GM19351 (cell line): ENCODE measurements at regions not wholly inside any gene's neighbourhood (a gene's known extent, or its start where the extent isn't known, plus 50 kb on each side); places are given as distances from the start of the nearest gene placed in this dataset.

ENCODE experiments used
- ATAC-seq: cut with Tn5 transposase; IDR thresholded peaks from one replicate; pipeline ENCODE4 v1.9.1; 2021; ENCODE audit warnings: mild to moderate bottlenecking, moderate library complexity; ENCODE audit not compliant: unreplicated experiment

- no peak for ATAC-seq
Measured at GRCh38 chr3:139197251-139197650, 146.6 kb upstream of the MRPS22 start.

GRCh38 chr3:139198186-139198585 lies 145.6 kb upstream of the MRPS22 start:
- ATAC-seq = no peak

- ATAC-seq = no peak
Measured at GRCh38 chr3:139198929-139199328, 144.9 kb upstream of the MRPS22 start.

GRCh38 chr3:139199421-139200010 lies 144.3 kb upstream of the MRPS22 start:
- ATAC-seq = no peak

GRCh38 chr3:139201446-139202225 lies 142.2 kb upstream of the MRPS22 start:
- ATAC-seq = no peak

GRCh38 chr3:139202226-139202958 lies 141.4 kb upstream of the MRPS22 start:
- ATAC-seq = peak; percentile 80

GRCh38 chr3:139202959-139203349 lies 140.9 kb upstream of the MRPS22 start:
- ATAC-seq = no peak

- ATAC-seq = no peak
Measured at GRCh38 chr3:139203752-139204151, 140.1 kb upstream of the MRPS22 start.

- ATAC-seq = no peak
Measured at GRCh38 chr3:139204728-139205127, 139.1 kb upstream of the MRPS22 start.

- ATAC-seq = no peak
Measured at GRCh38 chr3:139213936-139214335, 129.9 kb upstream of the MRPS22 start.

GRCh38 chr3:139216958-139217357 lies 126.9 kb upstream of the MRPS22 start:
- no peak for ATAC-seq

GRCh38 chr3:139217633-139218032 lies 126.2 kb upstream of the MRPS22 start:
- ATAC-seq = no peak

- no peak for ATAC-seq
Measured at GRCh38 chr3:139218046-139218445, 125.8 kb upstream of the MRPS22 start.

- ATAC-seq = no peak
Measured at GRCh38 chr3:139219463-139219862, 124.4 kb upstream of the MRPS22 start.

- ATAC-seq = no peak
Measured at GRCh38 chr3:139222100-139222657, 121.6 kb upstream of the MRPS22 start.

GRCh38 chr3:139225548-139225947 lies 118.3 kb upstream of the MRPS22 start:
- ATAC-seq = no peak

GRCh38 chr3:139226731-139227130 lies 117.1 kb upstream of the MRPS22 start:
- ATAC-seq = no peak

- ATAC-seq = no peak
Measured at GRCh38 chr3:139227165-139227564, 116.7 kb upstream of the MRPS22 start.

GRCh38 chr3:139227827-139228226 lies 116.0 kb upstream of the MRPS22 start:
- ATAC-seq = no peak

- no peak for ATAC-seq
Measured at GRCh38 chr3:139230391-139230790, 113.4 kb upstream of the MRPS22 start.

GRCh38 chr3:139231555-139232281 lies 112.1 kb upstream of the MRPS22 start:
- ATAC-seq = no peak
